Mucosa of descending colon (tissue), 3 donors: ENCODE measurements at regions not wholly inside any gene's neighbourhood (a gene's known extent, or its start where the extent isn't known, plus 50 kb on each side); places are given as distances from the start of the nearest gene placed in this dataset.
A peak's percentile ranks its signal among the peaks of the same experiment; 100 is the strongest.

Source experiments
- ATAC-seq: fragments of 200-7000 bp; cut with Tn5 transposase; one replicate; pipeline ENCODE4 v1.9.1; 2020; ENCODE audit warnings: mild to moderate bottlenecking, moderate library complexity
- DNase-seq, 3 donors: peaks; one replicate each; pipeline ENCODE4 v3.0.0-alpha.2; 2020
- H3K36me3 ChIP-seq: fragments of 200-600 bp; one replicate; pipeline ENCODE4 v1.8.0; 2021; ENCODE audit warnings: low read depth, mild to moderate bottlenecking
- H3K4me1 ChIP-seq: fragments of 200-600 bp; one replicate; pipeline ENCODE4 v1.8.0; 2021; ENCODE audit warnings: low read depth, mild to moderate bottlenecking
- H3K4me3 ChIP-seq: fragments of 200-600 bp; one replicate; pipeline ENCODE4 v1.8.0; 2021; ENCODE audit warnings: mild to moderate bottlenecking
- H3K9me3 ChIP-seq: fragments of 200-600 bp; one replicate; pipeline ENCODE4 v1.8.0; 2021; ENCODE audit warnings: mild to moderate bottlenecking
- intact Hi-C, 2 donors: fragments of 100-400 bp; cut with DNase I in 1 of 2; cut with micrococcal nuclease in 1 of 2; formaldehyde crosslinking; loops; one replicate each; pipeline versions ENCODE4 v1.11.0 to v1.11.1; 2022; cut with DNase I, micrococcal nuclease
- TF ChIP-seq, protein P1 (sequence below): fragments of 200-600 bp; IDR thresholded peaks from one replicate; pipeline ENCODE4 v1.8.0; 2022; ENCODE audit warnings: antibody characterized with exemption, mild to moderate bottlenecking
- donor health status: DM: no; HTN: no; CAD: no; lungs with moderate emphysema.
- donor health status: DM: no; HTN: no; CAD: no.
- donor health status: DM: no; HTN: yes; CAD: no.

- intact Hi-C loops = no loop called here
- TF ChIP-seq, protein P1, sequence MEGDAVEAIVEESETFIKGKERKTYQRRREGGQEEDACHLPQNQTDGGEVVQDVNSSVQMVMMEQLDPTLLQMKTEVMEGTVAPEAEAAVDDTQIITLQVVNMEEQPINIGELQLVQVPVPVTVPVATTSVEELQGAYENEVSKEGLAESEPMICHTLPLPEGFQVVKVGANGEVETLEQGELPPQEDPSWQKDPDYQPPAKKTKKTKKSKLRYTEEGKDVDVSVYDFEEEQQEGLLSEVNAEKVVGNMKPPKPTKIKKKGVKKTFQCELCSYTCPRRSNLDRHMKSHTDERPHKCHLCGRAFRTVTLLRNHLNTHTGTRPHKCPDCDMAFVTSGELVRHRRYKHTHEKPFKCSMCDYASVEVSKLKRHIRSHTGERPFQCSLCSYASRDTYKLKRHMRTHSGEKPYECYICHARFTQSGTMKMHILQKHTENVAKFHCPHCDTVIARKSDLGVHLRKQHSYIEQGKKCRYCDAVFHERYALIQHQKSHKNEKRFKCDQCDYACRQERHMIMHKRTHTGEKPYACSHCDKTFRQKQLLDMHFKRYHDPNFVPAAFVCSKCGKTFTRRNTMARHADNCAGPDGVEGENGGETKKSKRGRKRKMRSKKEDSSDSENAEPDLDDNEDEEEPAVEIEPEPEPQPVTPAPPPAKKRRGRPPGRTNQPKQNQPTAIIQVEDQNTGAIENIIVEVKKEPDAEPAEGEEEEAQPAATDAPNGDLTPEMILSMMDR = no peak
- ATAC-seq (peak; percentile 47), DNase-seq (no peak)
- no peaks in the 10 kb centered on the region for H3K36me3 ChIP-seq
- no peaks in the 10 kb centered on the region for H3K4me1 ChIP-seq
- no peak overlapping the region for H3K4me3 ChIP-seq
- peaks cover 10% of the 10 kb centered on the region for H3K9me3 ChIP-seq
Measured at GRCh38 chr21:35428489-35428888, 379.4 kb upstream of the RUNX1 start.

DNA sequence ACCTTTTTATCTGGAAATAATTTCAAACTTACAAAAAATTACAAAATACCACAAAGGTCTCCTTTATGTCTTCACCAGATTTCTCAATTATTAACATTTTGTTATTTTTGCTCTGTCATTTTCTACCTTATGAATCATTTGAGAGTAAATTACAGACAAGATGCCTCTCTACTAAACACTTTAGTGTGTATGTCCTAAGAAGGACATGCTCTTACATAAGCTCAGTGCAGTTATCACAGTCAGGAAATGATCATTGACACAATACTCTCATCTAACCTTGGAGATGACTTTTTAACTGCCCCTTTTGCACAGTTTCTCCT is 378.9 kb upstream of the RUNX1 start:
- intact Hi-C loops = no loop called here
- H3K9me3 ChIP-seq = peaks cover 10% of the 10 kb centered on the region
- H3K4me3 ChIP-seq = no peak overlapping the region
- H3K4me1 ChIP-seq = no peaks in the 10 kb centered on the region
- no peak for ATAC-seq
- no peak for DNase-seq
- H3K36me3 ChIP-seq = no peaks in the 10 kb centered on the region
- TF ChIP-seq, protein P1 = no peak

- TF ChIP-seq, protein P1 = no peak
- Histone ChIP-seq H3K4me3 (no peak overlapping the region), H3K36me3 (no peaks in the 10 kb centered on the region), H3K4me1 (no peaks in the 10 kb centered on the region), H3K9me3 (peaks cover 8% of the 10 kb centered on the region)
- intact Hi-C loops = no loop called here
- ATAC-seq (no peak), DNase-seq (no peak)
Measured at GRCh38 chr21:35427320-35428000, 378.4 kb upstream of the RUNX1 start.

- Histone ChIP-seq H3K36me3 (no peaks in the 10 kb centered on the region), H3K4me1 (no peaks in the 10 kb centered on the region), H3K4me3 (no peak overlapping the region), H3K9me3 (peaks cover 2% of the 10 kb centered on the region)
- no peak for ATAC-seq
- TF ChIP-seq, protein P1 = no peak
- no peak for DNase-seq
- intact Hi-C loops = no loop called here
Measured at GRCh38 chr21:35426897-35427296, 377.8 kb upstream of the RUNX1 start.

GRCh38 chr21:35426469-35426868 is 377.4 kb upstream of the RUNX1 start:
- H3K36me3 ChIP-seq = no peaks in the 10 kb centered on the region
- ATAC-seq (no peak), DNase-seq (no peak)
- no peaks in the 10 kb centered on the region for H3K9me3 ChIP-seq
- TF ChIP-seq, protein P1 = no peak
- no peak overlapping the region for H3K4me3 ChIP-seq
- intact Hi-C loops = no loop called here
- H3K4me1 ChIP-seq = no peaks in the 10 kb centered on the region

DNA sequence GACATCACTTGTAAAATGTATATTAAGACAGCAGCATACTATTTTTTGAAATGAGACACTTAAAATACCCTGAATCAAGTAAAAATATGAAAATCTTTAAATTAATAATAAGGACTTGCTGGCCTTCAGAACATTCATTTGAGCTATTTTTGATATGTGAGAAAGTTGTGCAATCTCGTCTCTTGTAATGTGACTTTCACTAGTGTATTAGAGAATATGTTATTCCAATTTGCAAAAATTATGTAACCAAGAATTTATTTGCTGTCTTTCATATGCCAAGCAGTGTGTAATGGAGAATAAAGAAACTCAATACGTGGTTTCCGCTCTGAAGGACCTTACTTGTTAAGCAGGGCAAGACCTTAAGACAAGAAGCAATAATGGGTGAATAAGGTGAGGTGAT is 375.0 kb upstream of the RUNX1 start:
- TF ChIP-seq, protein P1 = no peak
- DNase-seq (no peak), ATAC-seq (no peak)
- H3K4me1 ChIP-seq = no peaks in the 10 kb centered on the region
- intact Hi-C loops = no loop called here
- H3K4me3 ChIP-seq = no peak overlapping the region
- no peaks in the 10 kb centered on the region for H3K9me3 ChIP-seq
- no peaks in the 10 kb centered on the region for H3K36me3 ChIP-seq
